Choroid plexus epithelial cell (primary cell): ENCODE measurements at regions not wholly inside any gene's neighbourhood (a gene's known extent, or its start where the extent isn't known, plus 50 kb on each side); places are given as distances from the start of the nearest gene placed in this dataset.

Experiments
- DNase-seq: peaks from one replicate; pipeline ENCODE4 v3.0.0-alpha.2; 2010; ENCODE audit warnings: low read depth
- H3K4me3 ChIP-seq: 2 replicates; pipeline ENCODE4 v1.5.1; 2011; ENCODE audit warnings: low read depth, mild to moderate bottlenecking, control low read depth, low read length, moderate library complexity
- CTCF ChIP-seq: conservative IDR thresholded peaks from 2 replicates; pipeline ENCODE4 v1.5.1; 2011; ENCODE audit warnings: low read depth, mild to moderate bottlenecking, control low read depth, inconsistent platforms, low read length, moderate library complexity

DNA sequence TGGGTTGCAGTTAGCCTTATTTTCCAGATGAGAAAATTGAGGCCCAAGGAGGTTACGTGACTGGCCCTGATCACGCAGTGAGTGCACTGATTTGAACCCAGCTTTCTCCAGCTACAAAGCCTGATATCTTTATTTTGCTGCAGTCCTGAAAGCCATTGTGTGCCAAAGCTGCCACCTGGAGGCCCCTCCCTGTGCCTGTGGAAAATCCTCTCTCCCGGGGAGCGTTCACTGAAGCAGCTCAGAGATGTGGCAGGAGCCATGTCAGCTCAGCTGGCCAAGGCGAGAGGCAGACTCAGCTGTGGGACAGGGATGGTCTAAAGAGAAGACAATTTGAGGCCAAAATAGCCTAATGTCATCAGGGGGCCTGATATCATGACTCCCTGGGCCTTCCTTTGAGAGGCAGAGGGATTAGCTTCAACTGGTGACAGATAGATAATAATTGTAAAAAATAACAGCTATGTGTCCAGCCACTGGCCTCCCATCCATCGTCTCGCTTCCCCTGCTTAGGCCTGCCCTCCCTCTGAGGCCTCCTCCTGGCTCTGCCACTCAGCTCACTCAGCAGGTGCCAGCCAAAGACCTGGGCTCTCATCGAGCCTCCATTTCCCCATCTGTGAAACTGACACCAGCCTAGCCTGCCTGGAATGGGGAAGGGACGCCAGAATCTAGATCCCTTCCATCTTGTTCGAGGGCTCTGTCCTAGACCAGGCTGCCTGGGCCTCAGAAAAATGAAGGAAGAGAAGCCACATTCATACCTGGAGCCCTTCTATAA is 74.3 kb upstream of the GGTA1 start:
- no peak overlapping the region for H3K4me3 ChIP-seq
- TF ChIP-seq CTCF = no peak
- DNase-seq = no peak

DNA sequence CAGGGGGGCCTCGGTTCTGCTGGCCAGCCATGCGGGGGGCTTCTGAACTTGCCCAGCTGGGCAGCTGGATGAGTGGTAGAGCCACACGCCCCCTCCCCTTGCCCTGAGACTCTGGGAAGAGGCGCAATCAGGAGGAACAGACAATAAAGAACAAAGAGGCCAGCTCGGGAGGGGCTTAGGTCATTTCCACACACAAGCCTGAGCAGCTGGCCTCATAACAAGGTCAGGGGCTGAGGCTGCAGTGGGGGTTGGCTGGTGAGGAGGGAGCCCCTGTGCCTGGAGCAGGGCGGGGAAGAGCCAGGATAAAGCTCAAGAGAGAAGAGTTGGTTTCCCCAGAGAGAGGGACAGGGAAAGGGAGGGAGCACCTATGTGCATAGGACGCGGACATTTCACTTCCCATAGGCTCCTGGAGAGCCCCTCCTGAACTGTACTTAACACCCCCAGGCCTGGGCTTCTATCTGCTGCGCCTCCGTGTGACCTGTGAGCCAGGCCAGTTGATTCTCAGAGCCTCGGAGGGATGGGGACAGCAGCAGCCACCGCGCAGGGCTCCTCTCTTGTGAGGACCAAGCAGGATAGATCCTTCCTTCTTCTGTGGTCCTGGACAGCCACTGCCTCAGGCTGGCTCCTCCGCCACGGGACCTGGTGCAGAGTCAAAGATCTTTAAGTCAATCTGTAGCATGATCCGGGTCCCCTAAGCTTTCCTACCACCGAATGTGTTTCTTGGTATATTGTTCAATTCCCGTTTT is 75.3 kb upstream of the GGTA1 start:
- no peak for DNase-seq
- H3K4me3 ChIP-seq = no peak overlapping the region
- no peak for TF ChIP-seq CTCF

- no peak overlapping the region for H3K4me3 ChIP-seq
- DNase-seq = no peak
- TF ChIP-seq CTCF = no peak
These were observed 75.0 kb upstream of the DAB2IP start for GRCh38 chr9:121576281-121577075.

DNA sequence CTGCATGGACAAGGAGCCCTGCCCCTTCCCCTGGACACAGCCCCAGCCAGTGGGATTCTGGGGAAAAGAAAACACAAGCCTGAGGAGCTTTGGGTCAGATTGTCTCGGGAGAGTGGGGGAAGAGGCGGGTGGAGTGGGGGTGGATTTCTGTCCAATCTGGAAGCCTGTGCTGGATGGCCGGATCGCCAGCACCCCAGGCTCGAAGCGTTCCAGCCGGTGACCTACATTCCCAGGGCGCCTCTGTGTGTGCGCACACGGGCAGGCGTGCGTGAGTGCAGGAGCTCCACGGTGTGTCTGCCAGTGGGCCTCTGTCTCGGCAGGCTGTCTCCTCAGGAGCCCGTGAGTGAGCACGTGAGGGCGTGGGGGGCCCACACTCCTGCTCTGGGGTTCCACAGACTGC is 74.3 kb upstream of the DAB2IP start:
- DNase-seq = no peak
- TF ChIP-seq CTCF = no peak
- H3K4me3 ChIP-seq = no peak overlapping the region

DNA sequence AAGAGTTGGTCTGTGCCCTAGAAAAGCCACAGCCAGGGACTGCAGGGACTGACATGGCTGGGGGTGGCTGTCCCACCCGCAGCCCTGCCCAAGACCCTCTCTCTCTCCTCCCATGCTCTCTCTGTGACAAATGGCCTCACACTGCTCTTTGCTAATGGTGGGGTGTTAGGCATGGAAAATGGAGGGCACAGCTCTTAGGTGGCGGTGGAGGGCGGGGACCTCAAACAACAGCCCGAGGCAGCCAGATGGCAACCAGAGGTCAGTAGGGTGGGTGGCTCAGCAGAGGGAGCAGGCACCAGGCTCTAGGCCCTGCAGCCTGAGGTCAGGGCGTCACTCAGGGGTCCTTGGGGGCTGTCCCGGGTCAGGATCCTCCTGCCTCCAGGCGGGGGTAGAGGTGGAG is 73.9 kb upstream of the DAB2IP start:
- no peak for DNase-seq
- no peak overlapping the region for H3K4me3 ChIP-seq
- no peak for TF ChIP-seq CTCF

DNA sequence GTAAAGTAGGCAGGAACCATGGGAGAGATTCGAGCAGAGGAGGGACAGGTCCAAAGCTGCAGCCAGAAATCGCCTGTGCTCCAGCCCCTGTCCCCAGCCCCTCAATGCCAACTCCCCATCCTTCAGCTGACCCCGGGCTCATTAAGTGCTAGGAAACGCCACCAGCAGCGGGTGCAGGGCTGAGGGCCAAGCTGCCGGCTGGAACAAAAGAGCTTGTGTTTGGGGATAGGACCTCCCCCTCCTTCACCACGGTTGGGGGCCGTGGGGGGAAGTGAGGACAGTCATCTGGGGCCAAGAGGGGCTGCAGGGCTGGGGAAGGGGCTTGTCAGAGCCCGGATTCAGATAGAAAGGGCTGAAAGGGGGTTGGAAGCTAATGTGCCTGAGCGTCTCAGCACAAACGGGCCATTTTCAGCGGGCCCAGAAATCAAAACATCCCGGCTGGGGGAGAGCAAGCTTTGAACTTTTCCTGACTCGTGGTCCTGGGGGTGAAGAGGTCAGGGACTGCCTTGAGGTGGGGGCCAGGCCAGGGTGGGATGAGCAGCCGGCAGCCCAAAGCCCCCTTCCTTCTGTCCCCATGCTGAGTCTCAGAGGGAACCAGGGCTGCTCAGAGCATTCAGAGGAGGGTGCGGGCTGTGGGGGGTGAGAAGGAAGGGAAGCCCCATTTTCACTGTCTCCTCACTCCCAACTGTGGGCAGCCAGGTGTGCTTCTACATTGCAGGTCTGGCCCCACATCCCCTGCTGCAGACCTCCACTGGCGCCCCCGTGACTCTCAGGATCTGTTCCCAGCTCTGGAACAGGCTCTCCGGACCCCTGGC is 69.4 kb upstream of the DAB2IP start:
- H3K4me3 ChIP-seq = no peak overlapping the region
- TF ChIP-seq CTCF = no peak
- no peak for DNase-seq
